ENCODE measurements at regions not wholly inside any gene's neighbourhood (a gene's known extent, or its start where the extent isn't known, plus 50 kb on each side); places are given as distances from the start of the nearest gene placed in this dataset.

GRCh38 chr19:27776524-27776923 lies 1436.4 kb downstream of the UQCRFS1 start:
- ChIA-PET POLR2A (no interaction called here), CTCF (no interaction called here), SMC1A (ENCODE audit: uncharacterized antibody, unreplicated experiment) (no interaction called here), RAD21 (ENCODE audit: unreplicated experiment) (no interaction called here)
- Histone ChIP-seq H3K36me3 (ENCODE audit: control insufficient read depth in 2 of 2, insufficient read depth in 2 of 2, low read length in 1 of 2) (no peaks in the 10 kb centered on the region), H3K9me3 (replicated peaks; ENCODE audit: control insufficient read depth, insufficient read depth, low read length) (peaks cover 3% of the 10 kb centered on the region; the same call in 2 of the 3 replicates), H3K9ac (ENCODE audit: control insufficient read depth, insufficient read depth, low read length) (no peak overlapping the region), H2AFZ (ENCODE audit: control insufficient read depth, low read depth, low read length) (no peak overlapping the region), H3K4me2 (ENCODE audit: control insufficient read depth, insufficient read depth) (no peak overlapping the region), H3K79me2 (ENCODE audit: control insufficient read depth, insufficient read depth, low read length) (no peaks in the 10 kb centered on the region), H3K4me3 (no peak overlapping the region), H3K4me1 (ENCODE audit: control insufficient read depth, insufficient read depth, low read length) (no peaks in the 10 kb centered on the region), H3K27me3 (replicated peaks in 1 of 2; ENCODE audit: control insufficient read depth in 2 of 2, insufficient read depth in 2 of 2, low read length in 1 of 2) (no peaks in the 10 kb centered on the region), H3K27ac (ENCODE audit: control insufficient read depth, insufficient read depth) (no peak overlapping the region), H4K20me1 (ENCODE audit: control insufficient read depth, insufficient read depth) (no peaks in the 10 kb centered on the region)
- no peak for DNase-seq (ENCODE audit: low read depth, low spot score)
- FAIRE-seq, result no peak
- no peak for ATAC-seq
- no TSS peak for BruUV-seq (replicated peaks)
- 100% methylated on average over 3 of the region's 3 CpGs for WGBS (ENCODE audit: insufficient coverage, insufficient replicate concordance, low lambda C conversion rate, missing lambda C conversion rate)
- intact Hi-C loops (cut with micrococcal nuclease; ENCODE audit: unreplicated experiment) (no loop called here), in situ Hi-C loops (cut with MboI) (loop anchor here (25.0 kb wide), 1 partner anchor 1436 kb away; the partner anchor contains the start of gene UQCRFS1)
- TF ChIP-seq ZBTB11 (CRISPR knock-in tag; IDR thresholded peaks at IDR 0.05) (no peak), ZNF592 (IDR thresholded peaks at IDR 0.05) (no peak), RAD21 (IDR thresholded peaks at IDR 0.05; ENCODE audit: insufficient read depth, low read depth, low read length) (no peak), ZNF207 (IDR thresholded peaks at IDR 0.05; ENCODE audit: borderline replicate concordance) (no peak), FOXM1 (IDR thresholded peaks at IDR 0.05; ENCODE audit: low read depth, low read length) (no peak), ZNF622 (IDR thresholded peaks at IDR 0.05) (no peak), ELK1 (IDR thresholded peaks at IDR 0.05; ENCODE audit: low read depth, low read length) (no peak), ESRRA (IDR thresholded peaks at IDR 0.05; ENCODE audit: low read length) (no peak), BCL11A (IDR thresholded peaks at IDR 0.05; ENCODE audit: low read depth, low read length) (no peak), NKRF (conservative IDR thresholded peaks at IDR 0.05) (no peak), RBBP5 (conservative IDR thresholded peaks at IDR 0.05) (no peak), NR2C2 (IDR thresholded peaks at IDR 0.05; ENCODE audit: borderline replicate concordance, control insufficient read depth, insufficient read length, low read depth) (no peak), HDGF (IDR thresholded peaks at IDR 0.05) (no peak), TCF7 (IDR thresholded peaks at IDR 0.05; ENCODE audit: borderline replicate concordance) (no peak), NR2F1 (conservative IDR thresholded peaks at IDR 0.05) (no peak), CREB1 (IDR thresholded peaks at IDR 0.05; ENCODE audit: low read depth) (no peak), ZNF274 (IDR thresholded peaks at IDR 0.05; ENCODE audit: insufficient read depth, insufficient read length) (no peak)
